Testis (tissue), 2 donors: ENCODE measurements at regions not wholly inside any gene's neighbourhood (a gene's known extent, or its start where the extent isn't known, plus 50 kb on each side); places are given as distances from the start of the nearest gene placed in this dataset.

Source experiments
- POLR2A ChIP-seq: fragments of 450-650 bp; IDR thresholded peaks from one replicate; pipeline ENCODE4 v1.6.1; 2017; ENCODE audit warnings: antibody characterized with exemption, mild to moderate bottlenecking, moderate library complexity
- TF ChIP-seq, protein P1 (sequence below), 3 experiments: fragments of 450-650 bp in 2 of 3; fragments of 200-600 bp in 1 of 3; sonication (generic) in 1 of 3; IDR thresholded peaks; one replicate each; pipeline ENCODE4 v1.5.1; 2016 to 2019; ENCODE audit warnings: antibody characterized with exemption in 3 of 3, mild to moderate bottlenecking in 2 of 3, moderate library complexity in 1 of 3

DNA sequence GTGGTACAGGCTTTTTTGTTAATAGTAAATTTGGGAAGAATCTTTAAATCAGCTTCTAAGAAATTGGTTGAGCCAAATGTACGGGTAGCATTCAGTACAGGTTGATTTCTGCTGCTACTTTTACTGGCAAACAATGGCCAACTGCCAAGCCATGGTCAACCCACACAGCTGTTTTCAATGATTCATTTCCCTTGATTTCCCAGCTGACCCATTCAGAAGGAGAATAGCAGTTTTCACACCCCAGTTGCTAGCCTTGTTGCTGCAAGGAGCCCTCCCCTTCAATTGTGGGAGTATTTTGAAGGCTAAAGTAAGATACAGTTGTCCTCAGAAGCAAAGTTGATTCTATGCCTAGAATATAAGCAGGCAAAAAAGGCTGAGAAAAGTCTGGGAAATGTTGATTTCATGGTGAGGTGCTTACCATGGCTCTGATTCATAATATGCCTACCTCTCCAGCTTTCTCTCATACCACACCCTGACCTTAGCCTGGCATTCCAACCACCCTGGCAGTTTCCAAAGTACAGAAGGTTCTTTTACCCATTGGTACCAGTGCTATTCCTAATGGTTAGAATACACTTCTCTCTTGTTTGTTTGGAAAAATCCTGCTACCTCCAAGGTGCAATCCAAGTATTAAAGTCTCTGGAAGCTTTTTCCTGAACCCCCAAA lies 320.3 kb upstream of the TGFBR2 start:
- TF ChIP-seq POLR2A, result no peak
- TF ChIP-seq, protein P1, sequence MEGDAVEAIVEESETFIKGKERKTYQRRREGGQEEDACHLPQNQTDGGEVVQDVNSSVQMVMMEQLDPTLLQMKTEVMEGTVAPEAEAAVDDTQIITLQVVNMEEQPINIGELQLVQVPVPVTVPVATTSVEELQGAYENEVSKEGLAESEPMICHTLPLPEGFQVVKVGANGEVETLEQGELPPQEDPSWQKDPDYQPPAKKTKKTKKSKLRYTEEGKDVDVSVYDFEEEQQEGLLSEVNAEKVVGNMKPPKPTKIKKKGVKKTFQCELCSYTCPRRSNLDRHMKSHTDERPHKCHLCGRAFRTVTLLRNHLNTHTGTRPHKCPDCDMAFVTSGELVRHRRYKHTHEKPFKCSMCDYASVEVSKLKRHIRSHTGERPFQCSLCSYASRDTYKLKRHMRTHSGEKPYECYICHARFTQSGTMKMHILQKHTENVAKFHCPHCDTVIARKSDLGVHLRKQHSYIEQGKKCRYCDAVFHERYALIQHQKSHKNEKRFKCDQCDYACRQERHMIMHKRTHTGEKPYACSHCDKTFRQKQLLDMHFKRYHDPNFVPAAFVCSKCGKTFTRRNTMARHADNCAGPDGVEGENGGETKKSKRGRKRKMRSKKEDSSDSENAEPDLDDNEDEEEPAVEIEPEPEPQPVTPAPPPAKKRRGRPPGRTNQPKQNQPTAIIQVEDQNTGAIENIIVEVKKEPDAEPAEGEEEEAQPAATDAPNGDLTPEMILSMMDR (IDR thresholded peaks at IDR 0.05), result no peak
